ENCODE measurements at regions not wholly inside any gene's neighbourhood (a gene's known extent, or its start where the extent isn't known, plus 50 kb on each side); places are given as distances from the start of the nearest gene placed in this dataset.

GRCh38 chr2:64328756-64329155 lies 125.2 kb upstream of the LGALSL start:
- H3K27ac Mint-ChIP-seq: no peak overlapping the region
- H3K27me3 Mint-ChIP-seq: no peaks in the 10 kb centered on the region
- no peaks in the 10 kb centered on the region for H3K9me3 Mint-ChIP-seq
- H3K4me3 Mint-ChIP-seq: no peak overlapping the region
- no peak for TF ChIP-seq CTCF (conservative IDR thresholded peaks at IDR 0.05)
- DNase-seq (ENCODE audit: extremely low spot score, unreplicated experiment): no peak
- H3K36me3 Mint-ChIP-seq: no peaks in the 10 kb centered on the region
- peaks cover 41% of the 10 kb centered on the region for H3K4me1 Mint-ChIP-seq (ENCODE audit: unreplicated experiment)

- H3K36me3 Mint-ChIP-seq: no peaks in the 10 kb centered on the region
Observed at GRCh38 chr2:64329848-64330247, 124.1 kb upstream of the LGALSL start.

GRCh38 chr2:64330281-64331113 lies 123.5 kb upstream of the LGALSL start:
- TF ChIP-seq CTCF (conservative IDR thresholded peaks at IDR 0.05): peak; percentile 95
- H3K4me1 Mint-ChIP-seq (ENCODE audit: unreplicated experiment): peaks cover 41% of the 10 kb centered on the region
- no peaks in the 10 kb centered on the region for H3K9me3 Mint-ChIP-seq
- DNase-seq (ENCODE audit: extremely low spot score, unreplicated experiment): peak; percentile 83
- H3K27me3 Mint-ChIP-seq: no peaks in the 10 kb centered on the region
- H3K27ac Mint-ChIP-seq: peak overlapping the region; percentile 46
- H3K4me3 Mint-ChIP-seq: peak overlapping the region; percentile 76
- no peaks in the 10 kb centered on the region for H3K36me3 Mint-ChIP-seq

More at GRCh38 chr2:64329848-64330247, 124.1 kb upstream of the LGALSL start:
- H3K4me1 Mint-ChIP-seq (ENCODE audit: unreplicated experiment): peaks cover 41% of the 10 kb centered on the region
- no peak overlapping the region for H3K27ac Mint-ChIP-seq
- TF ChIP-seq CTCF (conservative IDR thresholded peaks at IDR 0.05): no peak
- H3K27me3 Mint-ChIP-seq: no peaks in the 10 kb centered on the region
- H3K9me3 Mint-ChIP-seq: no peaks in the 10 kb centered on the region
- no peak overlapping the region for H3K4me3 Mint-ChIP-seq
- no peak for DNase-seq (ENCODE audit: extremely low spot score, unreplicated experiment)

GRCh38 chr2:64331114-64331645 lies 122.8 kb upstream of the LGALSL start:
- Mint-ChIP-seq H3K27ac (peak overlapping the region; percentile 46), H3K27me3 (no peaks in the 10 kb centered on the region), H3K4me3 (peak overlapping the region; percentile 76), H3K9me3 (no peaks in the 10 kb centered on the region), H3K4me1 (ENCODE audit: unreplicated experiment) (peaks cover 41% of the 10 kb centered on the region), H3K36me3 (no peaks in the 10 kb centered on the region)
- no peak for DNase-seq (ENCODE audit: extremely low spot score, unreplicated experiment)
- TF ChIP-seq CTCF (conservative IDR thresholded peaks at IDR 0.05): peak; percentile 2

- Mint-ChIP-seq H3K27me3 (no peaks in the 10 kb centered on the region), H3K27ac (peak overlapping the region; percentile 46), H3K36me3 (no peaks in the 10 kb centered on the region), H3K4me1 (ENCODE audit: unreplicated experiment) (peaks cover 41% of the 10 kb centered on the region), H3K4me3 (no peak overlapping the region), H3K9me3 (no peaks in the 10 kb centered on the region)
- no peak for TF ChIP-seq CTCF (conservative IDR thresholded peaks at IDR 0.05)
- DNase-seq (ENCODE audit: extremely low spot score, unreplicated experiment): no peak
Observed at GRCh38 chr2:64331849-64332699, 121.9 kb upstream of the LGALSL start.

Measured in type B pancreatic cell (in vitro differentiated cells).